Limb (tissue), 2 donors: ENCODE measurements at regions not wholly inside any gene's neighbourhood (a gene's known extent, or its start where the extent isn't known, plus 50 kb on each side); places are given as distances from the start of the nearest gene placed in this dataset.

ENCODE experiments used
- DNase-seq, 2 donors: peaks; one replicate each; pipeline ENCODE4 v3.0.0-alpha.2; 2016; ENCODE audit errors: extremely low spot score in 2 of 2

DNA sequence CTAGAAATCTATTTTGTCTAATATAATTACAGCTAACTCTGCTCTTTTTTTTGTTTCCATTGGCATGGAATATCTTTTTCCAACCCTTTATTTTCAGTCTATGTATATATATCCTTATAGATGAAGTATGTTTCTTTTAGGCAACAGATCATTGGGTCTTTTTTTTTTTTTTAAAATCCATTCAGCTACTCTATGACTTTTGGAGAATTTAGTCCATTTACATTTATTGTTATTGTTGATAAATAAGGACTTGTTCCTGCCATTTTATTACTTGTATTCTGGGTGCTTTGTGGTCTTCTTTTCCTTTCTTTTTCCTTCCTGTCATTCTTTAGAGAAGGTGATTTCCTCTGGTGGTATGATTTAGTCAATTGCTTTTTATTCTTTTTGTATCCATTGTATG lies 296.8 kb downstream of the SMARCA2 start:
- no peak for DNase-seq

- no peak for DNase-seq
Observed at GRCh38 chr9:2313512-2313911, 298.4 kb downstream of the SMARCA2 start.

DNA sequence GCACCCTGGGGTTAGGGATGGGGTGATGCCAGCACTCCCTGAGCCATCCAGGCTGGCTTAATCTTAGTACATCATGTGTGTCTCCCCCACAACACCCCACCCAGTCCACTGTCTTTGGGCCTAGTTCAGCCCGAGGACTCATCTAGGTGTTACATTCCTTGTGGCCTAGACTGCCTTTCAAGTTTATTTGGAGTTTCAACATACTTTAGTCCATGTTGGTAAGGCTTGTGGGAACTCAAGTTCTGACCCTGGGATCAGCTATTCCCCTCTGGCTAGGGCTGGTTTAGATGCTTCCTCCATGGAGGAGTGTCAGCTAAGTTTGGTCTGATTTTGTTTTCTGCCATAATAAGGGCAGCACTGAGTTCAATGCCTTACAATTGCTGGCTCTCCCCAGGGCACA lies 302.4 kb downstream of the SMARCA2 start:
- no peak for DNase-seq

DNA sequence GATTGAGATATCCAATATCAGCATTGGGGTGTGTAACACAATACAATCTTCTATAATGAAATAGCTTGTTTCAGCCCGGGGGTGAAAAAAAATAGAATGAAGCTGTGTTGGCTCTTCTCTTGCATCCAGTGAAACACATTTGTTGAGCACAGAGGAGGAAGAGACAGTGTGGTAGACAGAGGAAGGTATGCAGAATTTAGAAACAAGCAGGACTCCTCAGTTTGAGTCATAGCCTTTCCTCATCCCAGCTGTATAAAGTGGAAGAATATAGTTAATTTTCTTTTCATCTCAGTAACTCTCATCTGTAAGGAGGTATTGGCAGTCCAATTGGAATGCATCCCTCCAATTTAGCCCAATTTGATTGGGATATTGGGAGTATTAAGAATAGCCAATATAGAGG lies 302.2 kb upstream of the VLDLR start:
- no peak for DNase-seq

DNA sequence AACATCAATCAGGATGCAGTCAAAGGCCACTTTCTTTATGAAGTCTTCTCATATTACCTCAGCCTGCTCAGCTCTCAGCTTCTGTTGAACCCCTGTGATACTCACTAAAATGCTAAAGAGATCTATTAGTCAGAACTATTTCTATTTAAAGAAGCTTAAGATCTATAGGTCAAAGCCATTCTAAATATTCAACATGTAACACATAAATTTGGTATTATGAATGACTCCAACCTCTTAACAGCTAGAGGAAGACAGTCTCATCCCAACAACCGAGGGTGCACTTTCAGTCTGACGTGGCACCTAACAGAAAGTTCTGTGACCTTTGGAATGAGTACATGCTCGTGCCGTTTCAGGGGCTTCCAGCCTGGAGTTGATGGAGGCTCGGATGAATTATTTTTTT lies 301.5 kb upstream of the VLDLR start:
- no peak for DNase-seq

DNA sequence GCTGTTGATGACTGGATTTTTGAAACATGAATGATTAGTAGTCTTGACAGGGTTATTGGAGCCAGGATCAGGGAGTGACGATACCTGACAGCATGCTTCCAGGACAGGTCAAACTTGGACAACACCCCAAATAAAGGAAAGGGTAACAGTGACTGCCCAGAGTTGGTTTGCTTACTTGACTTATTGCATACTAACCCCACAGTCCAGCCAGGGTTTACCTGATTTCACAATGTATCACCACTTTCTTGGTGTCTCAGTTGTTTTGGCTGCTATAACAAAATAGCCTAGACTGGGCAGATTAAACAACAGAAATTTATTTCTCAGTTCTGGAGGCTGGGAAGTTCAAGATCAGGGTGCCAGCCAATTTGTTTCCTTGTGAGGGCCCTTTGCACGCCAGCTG lies 301.0 kb upstream of the VLDLR start:
- DNase-seq = no peak

DNA sequence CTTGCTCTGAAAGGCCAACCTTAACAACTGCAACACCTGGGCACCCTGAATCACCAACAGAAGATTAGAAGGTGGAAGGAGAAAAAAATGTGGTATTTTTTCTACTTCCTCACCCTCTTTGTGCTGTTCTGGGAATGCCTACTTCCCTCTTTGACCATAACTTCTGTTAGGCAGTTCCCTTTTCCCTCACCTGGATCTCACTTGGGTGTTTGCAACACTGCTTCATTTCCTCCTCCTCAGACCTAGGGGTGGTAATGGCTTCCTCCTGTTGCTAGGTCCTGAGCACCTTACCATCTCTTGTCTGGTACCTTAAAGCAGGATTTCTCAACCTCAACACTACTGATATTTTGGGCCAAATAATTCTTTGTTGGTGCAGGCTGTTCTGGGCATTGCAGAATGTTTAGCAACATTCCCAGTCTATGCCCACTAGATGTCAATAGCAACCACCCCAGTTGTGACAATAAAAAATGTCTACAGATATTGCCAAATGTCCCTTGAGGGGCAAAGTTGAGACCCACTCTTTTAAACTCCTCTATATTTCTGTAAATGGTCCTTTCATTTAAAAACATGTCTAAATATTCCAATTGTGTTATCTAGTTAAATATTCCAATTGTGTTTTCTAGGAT lies 300.0 kb upstream of the VLDLR start:
- DNase-seq = no peak

GRCh38 chr9:2324742-2325141 lies 296.8 kb upstream of the VLDLR start:
- DNase-seq = no peak

- DNase-seq = no peak
Observed at GRCh38 chr9:2332663-2333062, 288.9 kb upstream of the VLDLR start.

GRCh38 chr9:2335260-2335659 lies 286.3 kb upstream of the VLDLR start:
- no peak for DNase-seq

- DNase-seq = no peak
Observed at GRCh38 chr9:2336055-2336454, 285.5 kb upstream of the VLDLR start.

DNA sequence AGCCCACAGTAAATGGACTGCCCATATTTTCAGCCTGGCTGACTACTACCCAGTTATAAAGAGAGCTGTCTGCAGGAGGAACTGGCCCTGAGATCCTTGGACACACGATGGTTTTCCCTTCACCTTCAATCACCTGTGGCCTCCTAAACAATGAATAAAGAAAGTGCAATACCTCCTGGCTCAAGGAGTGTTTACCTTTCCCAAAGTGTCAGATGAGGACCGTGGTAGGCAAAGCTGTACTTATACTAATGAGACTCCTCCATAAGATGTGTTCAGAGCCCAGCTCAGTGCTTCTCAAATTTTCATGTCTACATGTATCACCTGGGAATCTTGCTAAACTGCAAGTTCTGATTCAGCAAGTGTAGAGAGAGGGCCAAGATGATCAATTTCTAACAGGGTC lies 284.5 kb upstream of the VLDLR start:
- DNase-seq = no peak

- no peak for DNase-seq
Observed at GRCh38 chr9:2337627-2338026, 284.0 kb upstream of the VLDLR start.

- DNase-seq = no peak
Observed at GRCh38 chr9:2338777-2339365, 282.7 kb upstream of the VLDLR start.

DNA sequence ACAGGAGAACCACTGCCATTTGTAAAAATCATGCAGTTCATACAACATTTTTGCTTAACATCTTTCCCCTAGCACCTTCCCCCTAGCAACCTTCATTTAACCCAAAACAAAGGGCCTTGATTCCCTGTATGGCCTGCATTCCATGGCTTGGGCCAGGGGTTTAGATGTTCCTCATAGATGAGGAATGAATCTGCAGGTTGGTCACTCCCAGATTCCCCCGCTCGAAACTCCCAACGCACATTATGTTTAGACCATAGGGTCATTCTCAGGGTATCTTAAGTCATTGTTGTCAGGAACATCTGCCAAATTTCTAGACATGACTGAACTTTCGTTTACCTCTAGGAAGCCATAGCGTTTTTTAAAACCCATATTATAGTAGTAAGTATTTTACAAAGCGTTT lies 282.2 kb upstream of the VLDLR start:
- DNase-seq = no peak

DNA sequence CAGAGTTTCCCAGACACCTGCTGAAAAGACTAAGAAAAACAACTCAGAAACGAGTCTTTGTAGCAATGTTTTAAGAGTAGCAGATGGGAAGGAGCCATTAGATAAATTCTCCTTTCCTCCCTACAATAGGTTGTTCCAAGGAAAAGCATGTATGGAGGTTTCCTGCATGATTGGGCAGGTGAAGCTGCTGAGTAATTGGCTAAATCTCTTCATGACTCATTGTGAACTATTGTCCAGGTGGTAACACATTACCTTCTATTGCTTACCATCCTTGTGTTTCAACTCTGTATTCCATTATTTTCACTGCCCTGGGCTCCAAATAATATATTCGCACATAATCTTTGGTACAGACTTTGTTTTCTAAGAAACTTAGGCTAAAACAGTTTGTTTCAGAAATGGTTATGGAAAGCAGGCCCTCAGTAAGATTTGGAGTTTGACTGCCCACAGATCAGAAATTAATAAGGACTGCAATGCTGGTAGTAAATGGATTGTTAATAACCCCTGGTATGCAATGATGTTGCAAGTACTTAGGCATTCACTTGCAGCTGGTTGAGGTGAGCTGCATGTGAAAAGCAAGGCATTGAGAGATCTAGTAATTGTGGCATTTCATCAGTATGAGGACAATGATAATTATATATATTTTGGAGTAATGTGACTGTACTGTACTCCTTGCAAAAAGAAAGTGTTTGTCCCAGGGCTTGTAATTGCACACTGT lies 281.4 kb upstream of the VLDLR start:
- DNase-seq = no peak

GRCh38 chr9:2341126-2341525 lies 280.5 kb upstream of the VLDLR start:
- no peak for DNase-seq

DNA sequence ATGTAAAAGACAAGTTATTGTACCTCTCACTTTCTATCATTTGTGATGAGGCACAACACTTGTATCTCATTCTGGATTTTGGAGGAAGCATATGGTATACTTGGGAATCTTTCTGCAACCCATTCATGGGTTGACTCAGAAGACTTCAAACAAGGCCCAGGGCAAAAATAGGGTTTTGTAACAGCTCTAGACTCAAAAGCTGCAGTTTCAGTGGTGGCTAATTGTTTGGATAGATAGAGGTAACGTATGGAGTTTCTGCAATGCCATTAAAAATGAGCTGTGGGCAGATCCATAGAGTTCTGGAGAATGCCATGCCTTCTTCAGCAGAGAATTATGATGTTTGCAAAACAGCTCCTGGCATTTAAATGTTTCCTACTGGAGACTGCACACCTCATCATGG lies 279.6 kb upstream of the VLDLR start:
- DNase-seq = no peak

DNA sequence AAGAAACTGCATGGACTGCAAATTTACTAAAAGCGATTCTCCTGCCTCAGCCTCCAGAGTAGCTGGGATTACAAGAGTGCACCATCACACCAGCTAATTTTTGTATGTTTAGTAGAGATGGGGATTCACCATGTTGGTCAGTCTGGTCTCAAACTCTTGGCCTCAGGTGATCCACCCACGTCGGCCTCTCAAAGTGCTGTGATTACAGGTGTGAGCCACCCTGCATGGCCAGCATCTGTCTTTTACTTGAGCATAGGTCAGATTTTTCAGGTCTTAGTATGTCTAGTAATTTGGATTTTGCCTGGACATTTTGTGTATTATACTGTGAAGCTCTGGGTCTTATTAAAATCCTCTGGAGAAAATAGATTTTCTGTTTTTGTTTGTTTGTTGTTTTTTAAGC lies 277.8 kb upstream of the VLDLR start:
- no peak for DNase-seq

DNA sequence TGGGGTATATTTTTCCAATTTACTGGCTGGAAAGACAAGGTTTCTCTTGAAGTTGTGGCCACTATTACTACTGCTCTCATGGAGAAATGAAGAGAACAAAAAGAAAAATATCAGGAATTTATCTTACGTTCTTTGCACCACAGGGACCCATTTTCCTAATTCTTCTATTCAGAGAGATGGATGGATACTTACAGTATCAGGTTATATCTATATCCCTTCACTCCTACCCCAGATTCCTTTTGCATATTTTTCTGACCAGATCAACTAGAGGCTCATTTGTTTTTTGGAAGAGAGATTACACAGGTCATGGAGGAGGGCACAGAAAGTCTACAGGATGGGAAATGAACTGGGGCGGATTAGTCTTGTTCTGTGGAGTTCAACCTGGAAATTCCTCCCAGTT lies 277.2 kb upstream of the VLDLR start:
- DNase-seq = no peak

GRCh38 chr9:2345013-2345412 lies 276.6 kb upstream of the VLDLR start:
- no peak for DNase-seq

DNA sequence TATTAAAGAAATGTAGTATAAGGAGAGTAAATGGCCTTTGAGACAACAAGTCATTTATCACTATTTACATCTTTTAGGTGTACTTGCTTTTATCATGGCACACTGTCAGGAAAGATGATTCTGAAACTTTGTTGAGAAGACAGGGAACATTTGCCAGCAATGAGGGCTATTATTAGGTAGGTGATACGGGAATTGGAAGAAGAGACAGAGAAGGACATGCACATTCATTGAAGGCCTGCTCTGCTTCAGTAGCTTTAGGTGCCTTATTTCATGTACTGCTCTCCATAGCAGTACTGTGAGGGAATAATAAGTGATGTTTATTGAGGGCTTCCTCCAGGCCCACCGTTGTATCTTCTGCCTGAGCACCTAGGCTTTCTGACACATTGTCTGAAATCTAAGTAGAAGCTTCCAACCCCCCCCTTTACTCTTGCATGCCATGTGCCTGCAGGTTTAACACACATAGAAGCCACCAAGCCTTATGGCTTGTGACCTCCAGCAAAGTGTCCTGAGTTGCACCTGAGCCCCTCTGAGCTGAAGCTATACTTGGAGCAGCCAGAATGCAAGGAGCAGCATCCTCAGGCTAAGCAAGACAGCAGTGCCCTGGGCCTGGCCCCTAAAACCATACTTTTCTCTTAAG lies 275.2 kb upstream of the VLDLR start:
- DNase-seq = no peak

DNA sequence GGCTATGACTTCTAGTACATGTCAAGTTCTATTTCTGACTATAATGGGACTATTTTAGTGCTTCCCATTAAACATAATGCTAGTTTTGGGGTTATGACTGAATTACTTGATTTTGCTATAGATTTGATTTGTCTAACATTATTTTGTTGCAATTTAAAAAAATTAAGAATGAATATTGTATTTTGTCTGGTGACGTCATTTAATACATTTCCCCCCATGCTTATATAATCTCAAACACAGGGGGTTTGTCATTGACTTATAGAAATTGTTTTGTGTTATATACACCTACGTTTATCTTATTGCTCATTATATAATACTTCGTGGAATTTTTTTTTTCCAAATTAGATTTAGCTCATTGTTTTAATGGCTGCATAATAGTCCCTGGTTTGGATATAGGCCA lies 270.3 kb upstream of the VLDLR start:
- no peak for DNase-seq
